H54 (cell line): ENCODE measurements at regions not wholly inside any gene's neighbourhood (a gene's known extent, or its start where the extent isn't known, plus 50 kb on each side); places are given as distances from the start of the nearest gene placed in this dataset.

ENCODE experiments used
- DNase-seq: peaks from one replicate; pipeline ENCODE4 v3.0.0; 2011; ENCODE audit warnings: low spot score, mixed read lengths; ENCODE audit not compliant: insufficient read length
- FAIRE-seq: peaks from 3 replicates; lab custom pipeline; 2011; peaks lifted over from hg19 to GRCh38; lab: Jason Lieb, UNC
- POLR2A ChIP-seq: IDR thresholded peaks from 2 replicates; pipeline ENCODE4 v1.6.1; 2011; ENCODE audit warnings: low read depth, mild to moderate bottlenecking, low read length

DNA sequence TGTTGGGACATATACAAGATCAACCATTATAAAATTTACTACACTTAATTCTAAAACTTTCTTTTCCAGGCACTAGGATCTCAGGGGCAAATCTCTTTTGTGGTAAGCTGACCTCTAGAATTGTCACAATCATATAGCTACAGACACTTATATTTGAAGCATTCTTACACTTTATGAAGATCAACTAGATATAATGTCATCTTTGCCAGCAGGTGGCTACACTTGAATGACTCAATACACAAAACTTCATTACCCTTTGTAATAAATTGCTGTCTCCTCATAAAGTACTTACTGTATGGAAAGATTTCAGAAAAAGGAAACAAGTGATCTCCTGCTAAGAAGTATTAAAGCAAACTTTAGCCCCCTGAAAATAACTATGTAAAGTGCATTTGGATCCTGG lies 77.8 kb downstream of the RDH14 start:
- no peak for FAIRE-seq
- no peak for DNase-seq
- no peak for TF ChIP-seq POLR2A

DNA sequence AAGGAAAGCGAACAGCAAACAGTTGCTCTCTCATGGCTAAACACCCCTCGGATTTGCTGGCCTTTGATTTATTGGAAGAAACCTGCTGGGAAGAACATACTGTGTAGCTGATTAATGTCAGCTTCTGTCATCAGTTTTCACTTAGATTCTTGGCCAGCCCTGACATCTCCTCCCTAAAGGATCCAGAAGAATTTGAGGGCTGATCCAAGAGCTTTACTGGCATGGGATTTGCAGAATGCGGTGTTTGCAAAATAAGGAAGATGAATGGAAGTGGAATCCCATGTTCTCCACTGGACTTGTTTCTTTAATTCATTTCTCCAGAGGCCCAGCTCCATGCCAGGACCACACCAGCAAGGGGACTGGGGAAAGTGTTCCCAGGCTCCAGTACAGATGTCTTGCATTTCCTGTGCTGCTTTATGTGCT lies 80.5 kb downstream of the RDH14 start:
- DNase-seq (no peak), FAIRE-seq (no peak)
- no peak for TF ChIP-seq POLR2A

DNA sequence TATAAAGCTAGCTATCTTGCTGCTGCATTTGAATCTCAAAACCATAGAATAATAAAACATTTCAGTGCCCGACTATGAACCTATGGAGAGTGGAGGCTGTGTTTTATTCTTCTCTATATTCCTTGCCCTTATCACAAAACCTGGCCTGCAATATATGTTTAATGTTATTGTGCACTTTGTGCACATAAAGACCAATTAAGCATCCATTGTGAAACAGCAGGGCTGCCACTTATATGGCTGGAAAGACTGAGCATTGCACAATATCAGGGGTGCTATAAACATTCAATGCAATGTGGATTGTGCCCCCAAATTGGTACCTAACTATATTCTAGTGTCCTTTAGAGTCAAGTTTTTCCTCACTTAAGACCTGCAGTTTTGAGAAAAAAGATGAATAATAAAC lies 83.2 kb downstream of the RDH14 start:
- DNase-seq (no peak), FAIRE-seq (no peak)

DNA sequence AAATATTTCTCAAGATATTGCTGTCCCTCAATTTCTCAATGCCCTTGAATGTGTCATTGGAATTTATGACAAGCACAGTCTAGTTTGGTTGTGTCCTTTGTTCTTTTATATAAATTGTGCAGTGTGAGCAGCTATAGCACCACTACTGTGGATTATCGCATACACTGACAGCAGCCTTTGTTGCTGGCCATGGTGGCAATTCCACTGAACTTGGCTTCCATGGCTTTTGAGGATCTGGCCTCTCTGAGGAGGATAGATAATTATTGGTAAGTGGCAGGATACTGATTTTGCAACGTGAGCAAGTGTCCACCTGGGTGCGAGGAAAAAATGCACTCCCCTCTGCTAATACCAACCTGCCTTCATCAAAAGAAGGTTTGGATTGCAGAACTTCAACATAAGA lies 84.0 kb downstream of the RDH14 start:
- DNase-seq (no peak), FAIRE-seq (no peak)
- TF ChIP-seq POLR2A: no peak

More for the DNA sequence above, 83.2 kb downstream of the RDH14 start:
- TF ChIP-seq POLR2A: no peak

DNA sequence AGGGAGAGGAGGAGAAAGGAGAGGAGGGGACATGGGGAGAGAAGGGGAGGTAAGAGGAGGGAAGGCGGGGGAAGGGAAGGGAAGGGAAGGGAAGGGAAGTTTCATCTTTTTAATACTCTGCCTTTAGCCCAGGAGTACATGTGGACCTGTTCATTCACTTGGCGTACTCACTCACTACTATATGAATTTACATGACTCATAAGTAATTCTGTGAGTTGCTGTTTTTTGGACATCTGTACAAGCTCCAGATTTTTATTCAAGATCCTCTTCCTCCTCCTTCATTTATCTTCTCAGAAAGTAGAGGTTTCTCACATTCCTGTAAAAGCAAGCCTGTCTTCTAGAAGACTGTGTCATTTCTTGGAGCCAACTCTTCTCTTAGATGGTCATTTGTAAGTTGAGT lies 84.6 kb downstream of the RDH14 start:
- TF ChIP-seq POLR2A: no peak
- FAIRE-seq: no peak
- DNase-seq: no peak

DNA sequence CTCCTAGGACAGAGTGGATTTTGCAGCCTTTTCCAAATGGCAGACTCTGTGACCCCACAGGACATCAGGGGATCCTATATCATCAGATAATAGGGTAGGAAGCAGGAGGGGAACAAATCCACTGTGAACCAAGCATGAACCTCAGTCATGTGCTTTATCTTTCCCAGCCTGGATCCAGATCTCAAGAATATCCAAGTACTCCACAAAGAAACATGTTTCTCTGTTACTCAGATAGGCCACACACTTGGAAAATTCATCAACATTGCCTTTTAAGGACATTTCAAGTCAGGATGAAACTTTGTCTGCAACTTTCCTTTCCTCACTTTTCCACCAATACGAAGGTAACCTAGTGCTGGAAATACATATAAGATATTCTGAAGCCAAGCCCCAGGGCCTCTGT lies 85.8 kb downstream of the RDH14 start:
- DNase-seq: no peak

DNA sequence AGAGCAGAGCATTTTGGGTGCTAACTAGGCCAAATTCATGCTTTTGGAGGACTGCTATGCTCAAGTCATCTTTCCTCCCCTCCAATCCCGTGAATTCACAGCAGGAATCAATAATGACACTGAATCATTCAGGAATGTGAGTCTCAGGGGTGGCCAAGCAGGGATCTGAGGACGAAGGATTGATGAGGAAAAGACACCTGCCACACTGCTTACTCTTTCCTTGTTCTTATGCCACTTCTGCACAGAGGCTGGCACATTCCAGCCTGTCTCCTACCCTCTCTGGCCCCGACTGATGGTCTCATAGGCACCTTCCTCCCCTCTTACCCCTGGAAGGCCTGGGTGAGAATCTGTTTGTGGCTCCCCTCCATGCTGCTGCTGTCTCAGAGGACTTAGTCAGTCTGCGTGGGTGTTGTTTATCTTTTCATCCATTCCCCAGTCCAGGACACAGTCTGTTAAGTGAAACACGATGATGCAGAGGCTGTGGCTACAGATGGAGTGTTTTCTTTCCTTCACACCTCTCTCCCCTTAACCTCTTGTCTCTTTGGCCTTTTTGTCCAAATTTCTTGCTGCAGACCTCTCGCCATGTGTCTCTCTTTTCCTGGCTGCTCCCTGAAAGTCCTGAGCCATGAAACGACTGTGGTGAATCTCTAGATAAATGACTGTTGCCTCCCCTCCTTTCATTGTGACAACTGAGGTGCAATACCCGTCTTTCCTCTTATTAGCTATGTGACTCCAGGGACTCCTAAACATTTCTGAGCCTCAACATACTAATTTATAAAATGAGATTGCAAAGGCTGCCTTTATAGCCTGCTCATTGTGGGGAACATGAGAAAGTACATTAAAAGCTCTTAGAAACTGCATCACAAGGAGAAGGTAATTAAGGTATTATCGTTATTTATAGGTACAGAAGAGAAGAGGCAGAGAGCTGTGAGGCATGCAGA lies 86.9 kb downstream of the RDH14 start:
- peak; percentile 80 for FAIRE-seq
- peak; percentile 51 for DNase-seq
- no peak for TF ChIP-seq POLR2A

More for the DNA sequence above, 85.8 kb downstream of the RDH14 start:
- TF ChIP-seq POLR2A: no peak
- no peak for FAIRE-seq

DNA sequence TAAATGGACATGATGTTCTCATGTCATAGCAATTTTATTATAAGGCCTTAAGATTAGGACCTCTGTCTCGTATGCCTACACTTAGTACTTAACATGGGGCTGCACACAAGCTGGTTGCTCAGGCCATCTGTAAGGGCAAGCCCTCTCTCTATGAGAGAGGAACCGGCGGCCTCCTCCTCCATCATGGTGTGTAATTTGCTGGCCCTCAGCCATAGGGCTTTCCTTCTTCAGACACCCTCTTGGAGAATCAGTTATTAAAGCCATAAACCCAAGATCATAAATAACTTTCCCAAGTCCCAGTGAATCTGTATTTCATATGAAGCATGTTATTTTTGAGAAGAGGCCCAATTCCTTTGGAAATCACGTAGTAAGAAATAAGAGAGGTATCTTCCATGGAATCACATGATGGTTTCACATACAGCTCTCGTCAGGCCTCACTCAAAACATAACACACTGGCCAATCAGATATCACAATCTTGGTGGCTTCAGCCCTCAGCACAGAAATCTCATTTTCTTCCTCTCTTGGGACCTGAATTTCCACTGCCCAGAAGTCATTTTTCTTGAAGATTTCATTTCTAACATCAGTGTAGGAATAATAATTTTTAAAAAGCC lies 92.6 kb downstream of the RDH14 start:
- DNase-seq (no peak), FAIRE-seq (no peak)
- TF ChIP-seq POLR2A: no peak

DNA sequence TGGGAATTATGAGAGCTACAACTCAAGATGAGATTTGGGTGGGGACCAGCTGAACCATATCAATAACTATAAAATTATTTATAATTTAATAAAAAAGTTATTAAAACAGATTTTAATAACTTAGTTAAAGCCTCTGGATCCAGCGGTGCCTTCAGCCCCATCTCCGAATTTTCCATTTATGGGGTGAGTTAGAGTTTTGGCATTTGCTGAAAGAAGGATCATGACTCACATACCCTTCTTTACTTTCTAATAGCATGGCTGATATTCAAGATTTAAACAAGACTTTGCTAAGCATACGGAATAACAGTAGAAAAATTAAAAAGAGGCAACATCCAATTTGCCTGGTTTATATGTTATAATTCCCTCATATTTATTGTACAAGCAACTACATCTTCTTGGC lies 94.5 kb downstream of the RDH14 start:
- FAIRE-seq (no peak), DNase-seq (no peak)
- no peak for TF ChIP-seq POLR2A

DNA sequence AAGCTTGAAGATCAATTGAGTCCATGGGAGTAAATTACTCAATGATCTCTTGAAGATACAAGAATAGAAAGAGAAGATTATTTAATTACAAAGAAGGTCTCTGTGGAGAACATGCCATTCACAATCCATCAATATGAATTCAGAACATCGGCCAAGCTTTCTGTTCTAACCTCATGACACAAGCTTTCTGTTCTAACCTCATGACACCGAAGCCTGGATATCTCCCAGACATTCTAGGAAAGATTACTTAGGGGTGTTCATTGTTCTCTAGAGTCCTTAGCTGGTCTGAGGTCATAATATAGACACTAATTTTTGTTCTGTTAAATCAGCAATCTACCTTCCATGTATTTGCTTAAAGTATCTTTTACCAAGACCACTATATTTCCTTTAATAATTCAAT lies 95.5 kb downstream of the RDH14 start:
- no peak for DNase-seq
- TF ChIP-seq POLR2A: no peak
- no peak for FAIRE-seq

DNA sequence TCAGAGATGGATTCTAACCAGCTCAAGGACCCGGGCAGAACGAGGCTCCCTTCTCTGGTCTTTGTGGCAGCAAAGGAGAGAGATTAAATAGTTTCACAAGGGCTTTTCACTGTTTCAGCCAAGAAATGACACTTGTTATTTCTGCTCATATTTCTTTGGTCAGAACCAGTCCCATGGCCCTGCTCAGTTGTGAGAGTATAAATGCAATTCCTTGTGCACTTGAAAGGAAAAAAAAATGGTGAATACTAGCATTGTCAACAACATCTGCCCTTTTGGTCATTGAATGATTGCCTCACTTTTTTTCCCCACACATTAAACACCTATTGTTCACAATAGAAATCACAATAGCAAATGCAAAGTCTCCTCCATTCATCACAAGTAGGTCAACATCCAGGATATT lies 104.4 kb downstream of the RDH14 start:
- no peak for TF ChIP-seq POLR2A
- DNase-seq (no peak), FAIRE-seq (no peak)

DNA sequence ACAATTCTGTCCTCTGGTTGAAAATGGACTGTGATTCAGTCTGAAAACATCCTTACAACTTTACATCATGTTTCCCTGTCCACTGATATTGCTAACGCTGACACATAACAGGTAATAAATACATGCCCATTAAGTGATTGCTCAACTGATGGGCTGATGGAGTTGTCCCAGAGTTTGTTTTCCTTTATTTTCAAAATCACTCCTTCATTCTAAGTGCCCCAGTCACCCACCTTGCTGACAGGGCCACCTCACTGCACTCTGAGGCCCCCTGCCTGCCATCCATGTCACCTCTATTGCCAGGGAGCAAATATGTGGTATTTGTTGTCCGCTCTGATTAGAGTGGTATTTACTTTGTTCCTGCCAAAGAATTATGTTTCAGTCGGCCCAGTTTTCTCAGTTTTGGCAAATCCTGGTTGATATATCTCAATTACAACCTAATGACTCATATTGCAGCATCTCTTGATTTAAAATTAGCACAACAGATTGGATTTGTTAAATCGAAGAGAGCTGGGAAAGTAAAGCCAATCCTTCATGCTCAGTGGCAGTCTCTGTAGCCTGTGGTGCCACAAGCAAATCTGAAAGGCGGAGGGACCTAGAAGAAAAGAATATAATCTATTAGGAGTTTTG lies 105.1 kb downstream of the RDH14 start:
- FAIRE-seq (peak; percentile 36), DNase-seq (no peak)
- no peak for TF ChIP-seq POLR2A

DNA sequence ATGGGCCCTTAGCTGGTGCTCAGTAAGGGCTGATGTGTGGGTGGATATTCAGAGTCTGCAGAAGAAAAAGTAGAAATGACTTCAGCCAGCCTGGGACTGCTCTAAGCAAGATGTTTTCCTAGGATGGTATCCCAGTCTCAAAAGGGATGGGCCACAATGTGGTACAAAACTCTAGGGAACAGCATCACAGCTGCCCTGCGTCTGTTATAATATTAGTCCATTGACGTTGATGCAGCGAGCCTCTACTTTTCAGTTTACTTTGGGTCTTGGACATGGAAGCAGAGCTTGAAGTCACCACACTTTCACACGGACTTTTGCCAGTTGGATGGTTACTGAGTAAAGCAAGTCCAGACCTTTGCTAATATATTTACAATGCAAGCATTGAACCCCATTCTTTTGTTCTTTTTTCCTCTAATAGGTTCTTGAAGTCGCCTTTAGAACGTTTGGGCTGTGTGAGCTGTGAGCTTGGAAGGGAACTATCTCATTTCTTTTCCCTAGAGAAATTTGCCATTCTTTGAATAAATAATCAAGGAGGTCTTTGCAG lies 105.7 kb downstream of the RDH14 start:
- no peak for FAIRE-seq
- DNase-seq: no peak
- TF ChIP-seq POLR2A: no peak

DNA sequence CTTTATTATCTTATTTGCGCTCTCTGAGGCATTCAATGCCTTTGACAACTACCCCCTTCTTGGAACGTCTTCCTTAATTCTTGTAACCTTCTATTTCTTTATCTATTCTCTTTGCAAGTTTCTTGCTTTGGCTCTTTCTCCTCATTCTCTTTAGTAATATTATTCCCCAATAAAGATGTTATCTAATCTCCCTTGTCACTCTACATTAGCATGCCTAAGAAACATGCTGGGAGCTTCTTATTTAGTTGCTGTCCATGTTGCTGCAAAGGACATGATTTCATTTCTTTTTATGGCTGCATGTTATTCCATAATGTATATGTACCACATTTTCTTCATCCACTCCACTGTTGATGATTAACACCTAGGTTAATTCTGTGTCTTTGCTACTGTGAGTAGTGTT lies 113.7 kb downstream of the RDH14 start:
- no peak for TF ChIP-seq POLR2A
- DNase-seq: no peak
- no peak for FAIRE-seq
